ENCODE measurements at regions not wholly inside any gene's neighbourhood (a gene's known extent, or its start where the extent isn't known, plus 50 kb on each side); places are given as distances from the start of the nearest gene placed in this dataset.

DNA sequence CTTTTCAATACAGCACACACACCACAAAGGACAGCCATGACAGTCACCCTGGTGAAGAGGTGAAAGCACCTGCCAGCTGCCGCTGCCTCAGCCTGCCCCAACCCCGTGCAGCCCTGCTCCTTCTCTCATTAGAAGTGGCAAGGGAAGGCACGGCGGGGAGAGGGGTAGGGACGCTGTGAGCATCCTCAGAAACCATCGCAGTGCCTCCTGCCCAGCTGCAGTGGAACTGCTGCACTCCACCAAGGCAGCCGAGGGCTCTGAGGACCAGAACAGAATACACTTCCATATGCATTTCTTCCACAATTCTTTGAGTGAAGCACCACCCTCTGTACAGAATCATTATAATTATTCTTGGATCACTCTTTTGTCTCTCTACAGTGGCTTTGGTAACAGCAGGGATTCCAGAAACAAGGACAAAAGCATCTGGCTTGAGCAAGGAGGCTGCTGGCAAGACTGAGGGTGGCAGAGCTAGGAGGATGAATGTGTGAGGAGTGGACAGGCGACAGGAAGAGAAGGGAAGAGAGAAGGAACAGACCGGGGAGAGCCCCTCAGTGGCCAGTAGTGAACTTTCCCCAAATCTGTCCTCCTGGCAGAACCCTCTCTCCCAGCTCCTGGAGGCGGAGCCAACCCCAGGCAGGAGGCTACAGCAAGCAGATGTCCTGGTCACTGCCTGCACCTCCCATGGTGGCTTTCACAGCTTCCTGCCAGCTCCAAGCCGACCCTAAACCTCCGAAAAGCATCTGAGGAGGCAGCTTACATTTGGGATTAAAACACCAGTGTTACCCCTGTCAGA lies 73.2 kb downstream of the MTNR1A start:
- no peak overlapping the region for H3K4me3 Mint-ChIP-seq
- Histone ChIP-seq H3K9me3 (ENCODE audit: control insufficient read depth, low read length) (no peaks in the 10 kb centered on the region), H3K9ac (ENCODE audit: extremely low read depth, low read length, poor library complexity, severe bottlenecking) (no peak overlapping the region), H3K4me3 (ENCODE audit: low read length) (no peak overlapping the region), H3K27me3 (ENCODE audit: control insufficient read depth, insufficient read depth, low read length, poor library complexity, severe bottlenecking) (no peaks in the 10 kb centered on the region), H3K27ac (ENCODE audit: low read depth, low read length) (no peak overlapping the region), H3K4me1 (ENCODE audit: control insufficient read depth, insufficient read depth, low read length) (no peaks in the 10 kb centered on the region), H3K36me3 (ENCODE audit: control insufficient read depth, insufficient read depth, low read length) (no peaks in the 10 kb centered on the region)
- peak; percentile 63 for DNase-seq
- H3K27ac Mint-ChIP-seq = no peak overlapping the region
- H3K36me3 Mint-ChIP-seq (ENCODE audit: low read depth) = no peaks in the 10 kb centered on the region
- no peaks in the 10 kb centered on the region for H3K27me3 Mint-ChIP-seq (ENCODE audit: insufficient read depth)
- peak; percentile 13 for TF ChIP-seq CTCF (conservative IDR thresholded peaks at IDR 0.05)
- H3K4me1 Mint-ChIP-seq = no peaks in the 10 kb centered on the region
- H3K9me3 Mint-ChIP-seq = no peaks in the 10 kb centered on the region
- WGBS, 2 experiments (ENCODE audit: insufficient coverage in 1 of 2, insufficient read length in 1 of 2) = 81 to 82% methylated on average over 6 to 12 of the region's 12 CpGs

- Histone ChIP-seq H3K4me3 (ENCODE audit: low read length) (no peak overlapping the region), H3K9me3 (ENCODE audit: control insufficient read depth, low read length) (no peaks in the 10 kb centered on the region), H3K27ac (ENCODE audit: low read depth, low read length) (no peak overlapping the region), H3K9ac (ENCODE audit: extremely low read depth, low read length, poor library complexity, severe bottlenecking) (no peak overlapping the region), H3K36me3 (ENCODE audit: control insufficient read depth, insufficient read depth, low read length) (no peaks in the 10 kb centered on the region), H3K4me1 (ENCODE audit: control insufficient read depth, insufficient read depth, low read length) (no peaks in the 10 kb centered on the region), H3K27me3 (ENCODE audit: control insufficient read depth, insufficient read depth, low read length, poor library complexity, severe bottlenecking) (no peaks in the 10 kb centered on the region)
- TF ChIP-seq CTCF (conservative IDR thresholded peaks at IDR 0.05) = no peak
- H3K36me3 Mint-ChIP-seq (ENCODE audit: low read depth) = no peaks in the 10 kb centered on the region
- WGBS, 2 experiments (ENCODE audit: insufficient coverage in 1 of 2, insufficient read length in 1 of 2) = 50% methylated on average over 1 of the region's 1 CpG; no CpG with 5 or more reads in 1 of the 2 experiments
- no peak overlapping the region for H3K4me3 Mint-ChIP-seq
- no peaks in the 10 kb centered on the region for H3K9me3 Mint-ChIP-seq
- DNase-seq = no peak
- H3K27ac Mint-ChIP-seq = no peak overlapping the region
- no peaks in the 10 kb centered on the region for H3K27me3 Mint-ChIP-seq (ENCODE audit: insufficient read depth)
- H3K4me1 Mint-ChIP-seq = peaks cover 19% of the 10 kb centered on the region
Observed at GRCh38 chr4:186475202-186475601, 80.2 kb downstream of the MTNR1A start.

DNA sequence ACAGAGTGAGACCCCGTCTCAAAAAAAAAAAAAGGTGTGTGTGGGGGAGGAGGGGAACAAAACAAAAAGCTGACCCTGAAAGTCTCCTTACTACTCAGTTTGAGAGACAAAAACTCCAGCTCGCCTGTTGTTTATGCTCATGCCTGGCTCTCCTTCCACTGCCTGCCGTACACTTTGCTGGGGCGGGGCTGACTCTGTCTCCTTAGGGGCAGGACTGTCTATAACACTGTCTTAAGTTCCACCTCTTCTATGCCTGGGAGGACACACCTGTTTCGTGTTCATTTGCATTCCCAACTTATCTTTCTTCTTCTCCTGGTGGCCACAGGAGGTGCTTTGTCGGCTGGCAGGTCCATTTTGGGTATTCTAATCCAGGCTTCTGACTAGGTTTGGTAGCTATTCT lies 81.4 kb downstream of the MTNR1A start:
- Mint-ChIP-seq H3K4me1 (peaks cover 19% of the 10 kb centered on the region), H3K9me3 (no peaks in the 10 kb centered on the region), H3K27me3 (ENCODE audit: insufficient read depth) (no peaks in the 10 kb centered on the region), H3K36me3 (ENCODE audit: low read depth) (no peaks in the 10 kb centered on the region), H3K4me3 (no peak overlapping the region), H3K27ac (no peak overlapping the region)
- Histone ChIP-seq H3K9me3 (ENCODE audit: control insufficient read depth, low read length) (no peaks in the 10 kb centered on the region), H3K4me1 (ENCODE audit: control insufficient read depth, insufficient read depth, low read length) (no peaks in the 10 kb centered on the region), H3K27me3 (ENCODE audit: control insufficient read depth, insufficient read depth, low read length, poor library complexity, severe bottlenecking) (no peaks in the 10 kb centered on the region), H3K9ac (ENCODE audit: extremely low read depth, low read length, poor library complexity, severe bottlenecking) (no peak overlapping the region), H3K27ac (ENCODE audit: low read depth, low read length) (no peak overlapping the region), H3K4me3 (ENCODE audit: low read length) (no peak overlapping the region), H3K36me3 (ENCODE audit: control insufficient read depth, insufficient read depth, low read length) (no peaks in the 10 kb centered on the region)
- WGBS, 2 experiments (ENCODE audit: insufficient coverage in 1 of 2, insufficient read length in 1 of 2) = 90 to 94% methylated on average over 5 to 6 of the region's 6 CpGs
- no peak for DNase-seq
- TF ChIP-seq CTCF (conservative IDR thresholded peaks at IDR 0.05) = no peak

Data from endodermal cell (in vitro differentiated cells).